HFF-Myc (cell line): ENCODE measurements at regions not wholly inside any gene's neighbourhood (a gene's known extent, or its start where the extent isn't known, plus 50 kb on each side); places are given as distances from the start of the nearest gene placed in this dataset.

ENCODE experiments used
- DNase-seq: peaks from one replicate; pipeline ENCODE4 v3.0.0-alpha.2; 2011; ENCODE audit warnings: low read depth; ENCODE audit errors: extremely low read depth
- H3K4me3 ChIP-seq: replicated peaks from 2 replicates; pipeline ENCODE4 v1.5.1; 2011; ENCODE audit warnings: low read depth, mild to moderate bottlenecking, control low read depth, low read length
- TF ChIP-seq, protein P1 (sequence below): IDR thresholded peaks from 2 replicates; pipeline ENCODE4 v1.5.1; 2012; ENCODE audit warnings: mild to moderate bottlenecking, low read depth, low read length, control low read depth; ENCODE audit errors: missing control alignments

DNA sequence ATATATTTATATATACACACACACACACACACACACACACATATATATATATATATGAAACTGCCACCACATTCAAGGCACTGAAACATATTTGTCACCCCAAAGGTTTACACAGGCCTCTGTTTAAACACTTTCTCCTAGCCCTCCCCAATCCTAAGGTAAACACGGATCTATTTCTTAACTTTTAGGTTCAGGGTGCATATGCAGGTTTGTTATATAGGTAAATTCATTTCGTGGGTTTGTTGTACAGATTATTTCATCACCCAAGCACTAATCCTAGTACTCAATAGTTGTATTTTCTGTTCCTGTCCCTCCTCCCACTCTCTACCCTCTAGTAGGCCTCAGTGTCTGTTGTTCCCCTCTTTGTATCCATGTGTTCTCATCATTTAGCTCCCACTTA lies 305.0 kb downstream of the GPR37 start:
- DNase-seq: no peak
- TF ChIP-seq, protein P1, sequence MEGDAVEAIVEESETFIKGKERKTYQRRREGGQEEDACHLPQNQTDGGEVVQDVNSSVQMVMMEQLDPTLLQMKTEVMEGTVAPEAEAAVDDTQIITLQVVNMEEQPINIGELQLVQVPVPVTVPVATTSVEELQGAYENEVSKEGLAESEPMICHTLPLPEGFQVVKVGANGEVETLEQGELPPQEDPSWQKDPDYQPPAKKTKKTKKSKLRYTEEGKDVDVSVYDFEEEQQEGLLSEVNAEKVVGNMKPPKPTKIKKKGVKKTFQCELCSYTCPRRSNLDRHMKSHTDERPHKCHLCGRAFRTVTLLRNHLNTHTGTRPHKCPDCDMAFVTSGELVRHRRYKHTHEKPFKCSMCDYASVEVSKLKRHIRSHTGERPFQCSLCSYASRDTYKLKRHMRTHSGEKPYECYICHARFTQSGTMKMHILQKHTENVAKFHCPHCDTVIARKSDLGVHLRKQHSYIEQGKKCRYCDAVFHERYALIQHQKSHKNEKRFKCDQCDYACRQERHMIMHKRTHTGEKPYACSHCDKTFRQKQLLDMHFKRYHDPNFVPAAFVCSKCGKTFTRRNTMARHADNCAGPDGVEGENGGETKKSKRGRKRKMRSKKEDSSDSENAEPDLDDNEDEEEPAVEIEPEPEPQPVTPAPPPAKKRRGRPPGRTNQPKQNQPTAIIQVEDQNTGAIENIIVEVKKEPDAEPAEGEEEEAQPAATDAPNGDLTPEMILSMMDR: no peak
- no peak overlapping the region for H3K4me3 ChIP-seq

DNA sequence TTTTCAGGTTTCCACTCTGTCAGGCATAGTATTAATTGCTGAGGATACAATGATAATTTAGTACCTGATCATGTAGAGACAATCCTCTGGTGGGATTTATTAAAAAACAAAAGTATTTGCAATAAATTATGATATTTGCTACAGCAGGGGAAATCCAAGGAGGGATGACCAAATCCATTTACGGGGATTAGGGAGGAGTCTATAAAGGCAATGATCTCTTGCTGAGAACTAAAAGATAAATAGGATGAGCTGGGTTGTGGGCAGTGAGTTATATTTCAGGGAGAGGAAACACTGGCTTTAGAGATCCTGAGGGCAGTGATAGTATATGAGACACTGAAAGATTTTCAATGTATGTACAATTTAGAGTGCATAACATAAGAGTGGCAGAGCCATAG lies 305.5 kb downstream of the GPR37 start:
- DNase-seq: no peak
- H3K4me3 ChIP-seq: no peak overlapping the region
- TF ChIP-seq, protein P1: no peak

DNA sequence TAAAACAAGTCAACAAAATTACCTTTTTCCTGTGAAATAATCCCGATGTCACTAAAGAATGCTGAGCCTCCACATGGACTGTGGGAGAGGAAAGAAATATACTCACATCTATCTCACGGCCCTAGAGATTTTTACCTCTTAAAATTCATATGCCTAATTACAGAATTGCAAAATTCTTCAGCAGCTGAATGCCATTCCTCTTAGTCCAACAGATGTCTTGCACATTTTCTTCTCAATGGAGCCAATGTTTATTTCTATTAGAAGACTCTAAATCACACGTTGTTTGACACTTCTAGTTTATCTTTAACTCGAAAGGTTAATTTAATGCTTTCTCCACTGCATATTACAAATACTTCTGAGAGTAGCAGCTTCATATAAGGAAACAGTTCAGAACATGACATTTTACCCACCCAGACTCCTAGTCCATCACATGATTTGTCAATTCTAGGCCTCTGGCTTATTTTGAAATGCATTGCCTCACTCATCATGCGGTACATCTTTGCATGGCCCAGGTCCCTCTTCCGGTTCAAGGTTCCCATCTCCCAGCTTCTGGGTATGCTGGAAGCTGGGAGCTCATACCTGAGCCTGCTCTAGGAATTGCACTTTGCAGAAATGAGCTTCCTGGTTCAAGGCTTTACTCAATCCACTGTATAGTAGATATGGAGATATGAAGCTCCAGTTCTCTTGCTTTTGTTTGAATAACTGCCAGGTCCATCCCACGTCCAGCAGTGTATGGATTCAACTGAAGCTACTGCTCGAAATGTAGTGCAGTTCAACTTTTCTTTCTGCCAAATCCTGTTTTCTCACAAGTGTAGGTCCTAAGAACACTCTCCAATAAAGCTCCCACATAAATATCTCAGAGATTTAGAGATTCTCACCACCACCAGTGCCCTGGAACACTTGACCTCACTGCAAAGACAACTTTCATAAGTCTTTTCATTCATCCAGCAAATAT lies 306.2 kb downstream of the GPR37 start:
- peak; percentile 3 for DNase-seq
- H3K4me3 ChIP-seq: no peak overlapping the region
- TF ChIP-seq, protein P1: no peak

DNA sequence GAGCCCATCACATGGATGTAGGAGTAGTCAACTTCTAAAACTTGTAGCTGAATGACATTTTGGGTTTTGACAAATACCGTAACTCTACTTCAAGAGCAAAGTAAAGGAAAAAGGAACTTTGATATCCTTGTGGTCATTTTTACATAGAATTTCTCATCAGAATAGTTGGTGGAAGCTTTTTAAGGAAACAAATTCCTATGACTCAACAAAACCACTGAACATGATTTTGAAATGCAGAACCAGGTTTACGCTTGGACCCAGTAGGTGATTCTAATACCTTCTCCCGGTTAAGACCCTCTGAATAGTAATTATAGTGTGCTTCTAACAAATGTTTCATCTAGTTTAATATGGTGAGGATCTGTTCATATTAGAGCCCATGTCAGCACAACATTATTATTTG lies 307.8 kb downstream of the GPR37 start:
- no peak for DNase-seq
- TF ChIP-seq, protein P1: no peak
- no peak overlapping the region for H3K4me3 ChIP-seq

DNA sequence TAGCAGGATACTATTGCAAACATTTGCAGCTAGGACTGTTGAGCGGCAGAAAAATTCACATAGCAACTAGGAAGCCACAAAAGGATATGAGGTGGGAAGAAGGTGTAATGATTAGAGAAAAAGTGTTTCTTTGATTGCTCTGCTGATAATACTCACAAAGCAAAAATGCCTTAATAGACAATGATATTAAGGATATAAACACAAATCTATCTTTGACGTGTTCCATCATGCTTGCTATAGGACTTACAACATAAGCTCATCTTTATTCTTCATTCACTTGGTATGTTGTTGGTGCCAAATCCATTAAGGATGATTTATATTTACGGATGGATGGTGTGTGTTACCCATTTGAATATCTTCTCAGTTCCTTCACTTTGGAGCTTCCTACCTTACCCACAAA lies 309.3 kb downstream of the GPR37 start:
- TF ChIP-seq, protein P1: no peak
- no peak for DNase-seq
- H3K4me3 ChIP-seq: no peak overlapping the region

DNA sequence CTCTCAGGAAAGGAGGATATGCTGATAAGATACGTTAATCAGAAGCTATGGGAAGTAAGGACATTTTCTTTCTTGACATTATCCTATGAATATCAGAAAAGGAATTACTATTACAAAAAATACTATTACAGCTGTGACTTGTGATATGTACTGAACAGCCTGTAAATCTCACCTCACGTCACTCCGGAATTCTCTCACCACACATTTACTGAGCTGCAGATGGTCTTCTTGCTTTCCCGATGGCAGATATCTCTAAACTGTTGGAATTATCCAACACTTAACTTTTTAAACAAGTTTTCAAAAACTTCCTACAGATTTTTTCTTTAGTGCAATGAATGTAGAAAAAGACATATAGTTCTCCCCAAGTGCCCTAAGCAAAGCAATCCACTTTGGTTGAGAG lies 313.4 kb downstream of the GPR37 start:
- no peak for DNase-seq
- no peak overlapping the region for H3K4me3 ChIP-seq
- TF ChIP-seq, protein P1: no peak
